ENCODE measurements at regions not wholly inside any gene's neighbourhood (a gene's known extent, or its start where the extent isn't known, plus 50 kb on each side); places are given as distances from the start of the nearest gene placed in this dataset.

- Mint-ChIP-seq H3K27me3 (ENCODE audit: low read depth) (no peaks in the 10 kb centered on the region), H3K9me3 (no peaks in the 10 kb centered on the region), H3K4me1 (peaks cover 38% of the 10 kb centered on the region), H3K36me3 (no peaks in the 10 kb centered on the region), H3K27ac (peak overlapping the region; percentile 63; the same call in 1 of the 2 replicates), H3K4me3 (no peak overlapping the region)
- POLR2A ChIA-PET, result no interaction called here
- DNase-seq (ENCODE audit: low spot score) (no peak), ATAC-seq (peak; percentile 47)
- no peak for TF ChIP-seq SMAD4 (CRISPR knock-in tag; IDR thresholded peaks at IDR 0.05)
- TF ChIP-seq FOXJ3 (CRISPR knock-in tag; IDR thresholded peaks at IDR 0.05; ENCODE audit: borderline replicate concordance), result no peak
- TF ChIP-seq CDX4 (CRISPR knock-in tag; IDR thresholded peaks at IDR 0.05; ENCODE audit: borderline replicate concordance), result no peak
- no peak for TF ChIP-seq EMX1 (CRISPR knock-in tag; IDR thresholded peaks at IDR 0.05)
- no peak for TF ChIP-seq RORB (CRISPR knock-in tag; IDR thresholded peaks at IDR 0.05)
- TF ChIP-seq ERG (CRISPR knock-in tag; IDR thresholded peaks at IDR 0.05), result no peak
- TF ChIP-seq ATF2 (CRISPR knock-in tag; IDR thresholded peaks at IDR 0.05; ENCODE audit: borderline replicate concordance, low read depth), result no peak
- no peak for TF ChIP-seq FOXP4 (CRISPR knock-in tag; IDR thresholded peaks at IDR 0.05)
- no peak for TF ChIP-seq ZNF121 (CRISPR knock-in tag; IDR thresholded peaks at IDR 0.05)
- no peak for TF ChIP-seq ZNF532 (CRISPR knock-in tag; IDR thresholded peaks at IDR 0.05; ENCODE audit: borderline replicate concordance)
- TF ChIP-seq ZNF232 (CRISPR knock-in tag; IDR thresholded peaks at IDR 0.05), result no peak
- TF ChIP-seq SMAD3 (CRISPR knock-in tag; IDR thresholded peaks at IDR 0.05; ENCODE audit: borderline replicate concordance), result no peak
- TF ChIP-seq ZBTB21 (CRISPR knock-in tag; IDR thresholded peaks at IDR 0.05; ENCODE audit: borderline replicate concordance), result no peak
- no peak for TF ChIP-seq PREB (CRISPR knock-in tag; IDR thresholded peaks at IDR 0.05; ENCODE audit: borderline replicate concordance)
- TF ChIP-seq ESRRA (CRISPR knock-in tag; IDR thresholded peaks at IDR 0.05; ENCODE audit: borderline replicate concordance), result no peak
- TF ChIP-seq ZMAT4 (CRISPR knock-in tag; IDR thresholded peaks at IDR 0.05), result no peak
- TF ChIP-seq STAT6 (CRISPR knock-in tag; conservative IDR thresholded peaks at IDR 0.05; ENCODE audit: low read depth), result no peak
- TF ChIP-seq ZNF219 (CRISPR knock-in tag; IDR thresholded peaks at IDR 0.05; ENCODE audit: borderline replicate concordance), result no peak
- CTCF ChIA-PET, result interaction anchor here (1.0 to 1.3 kb wide), 2 partner anchors 22 to 24 kb away, joined by 3 to 4 read pairs; no protein-coding TSS in a partner anchor
Measured at GRCh38 chr12:67045650-67046049, 223.5 kb upstream of the CAND1 start.
